Spleen (tissue), 7 donors: ENCODE measurements at regions not wholly inside any gene's neighbourhood (a gene's known extent, or its start where the extent isn't known, plus 50 kb on each side); places are given as distances from the start of the nearest gene placed in this dataset.

ENCODE experiments used
- CTCF ChIP-seq, 11 experiments: fragments of 200-600 bp in 7 of 11; fragments of 450-650 bp in 4 of 11; sonication (generic) in 4 of 11; IDR thresholded peaks in 8 of 11; conservative IDR thresholded peaks in 3 of 11; 1 replicate in 7 of 11; 2 replicates in 4 of 11; pipeline versions ENCODE4 v1.4.0 to v1.8.0; 2016 to 2021; ENCODE audit warnings: antibody characterized with exemption in 11 of 11, inconsistent platforms in 4 of 11, mild to moderate bottlenecking in 1 of 11
- POLR2A ChIP-seq, 3 donors: fragments of 450-650 bp; IDR thresholded peaks; one replicate each; pipeline ENCODE4 v1.5.1; 2017; ENCODE audit warnings: antibody characterized with exemption in 3 of 3, mild to moderate bottlenecking in 1 of 3
- POLR2AphosphoS5 ChIP-seq, 3 donors: sonication (generic); formaldehyde crosslinking; IDR thresholded peaks; one replicate each; pipeline ENCODE4 v1.5.1; 2017; ENCODE audit warnings: antibody characterized with exemption in 3 of 3
- donor health status: DM: no; HTN: no; CAD: no; lungs with moderate emphysema.
- donor health status: DM: no; HTN: no; CAD: no.
- donor health status: DM: no; HTN: no; CAD: no.

GRCh38 chr6:56736804-56737203 lies 94.1 kb upstream of the DST start:
- TF ChIP-seq POLR2AphosphoS5 (IDR thresholded peaks at IDR 0.05) (no peak), POLR2A (IDR thresholded peaks at IDR 0.05) (no peak), CTCF (IDR thresholded peaks at IDR 0.05 in 8 of 11, conservative IDR thresholded peaks at IDR 0.05 in 3 of 11) (no peak)
